Chondrocyte (in vitro differentiated cells): ENCODE measurements at regions not wholly inside any gene's neighbourhood (a gene's known extent, or its start where the extent isn't known, plus 50 kb on each side); places are given as distances from the start of the nearest gene placed in this dataset.

ENCODE experiments used
- DNase-seq: peaks from one replicate; pipeline ENCODE4 v3.0.0; 2021; ENCODE audit warnings: mixed read lengths, low spot score
- H3K27ac Mint-ChIP-seq: one replicate; pipeline ENCODE4 v1.8.0; 2021; ENCODE audit warnings: mild to moderate bottlenecking, moderate library complexity, mixed read lengths; ENCODE audit not compliant: unreplicated experiment
- H3K27me3 Mint-ChIP-seq: 2 replicates; pipeline ENCODE4 v1.8.0; 2021; ENCODE audit warnings: low read depth, mixed read lengths
- H3K36me3 Mint-ChIP-seq: 2 replicates; pipeline ENCODE4 v1.8.0; 2021; ENCODE audit warnings: low read depth, mixed read lengths
- H3K4me1 Mint-ChIP-seq: 2 replicates; pipeline ENCODE4 v1.8.0; 2021; ENCODE audit warnings: low read depth, mild to moderate bottlenecking, mixed read lengths
- H3K4me3 Mint-ChIP-seq: one replicate; pipeline ENCODE4 v1.8.0; 2021; ENCODE audit warnings: mild to moderate bottlenecking, moderate library complexity, mixed read lengths; ENCODE audit not compliant: unreplicated experiment
- H3K9me3 Mint-ChIP-seq: 2 replicates; pipeline ENCODE4 v1.8.0; 2021; ENCODE audit warnings: low read depth, mixed read lengths
- CTCF ChIP-seq: fragments of 200-600 bp; sonication (generic); IDR thresholded peaks from 2 replicates; pipeline ENCODE4 v1.5.0; 2021; ENCODE audit warnings: antibody characterized with exemption, mild to moderate bottlenecking, moderate library complexity

- no peak for TF ChIP-seq CTCF
- no peak for DNase-seq
- H3K27me3 Mint-ChIP-seq: no peaks in the 10 kb centered on the region
- H3K27ac Mint-ChIP-seq: no peak overlapping the region
- no peaks in the 10 kb centered on the region for H3K36me3 Mint-ChIP-seq
- no peak overlapping the region for H3K4me3 Mint-ChIP-seq
- no peaks in the 10 kb centered on the region for H3K9me3 Mint-ChIP-seq
- peaks cover 27% of the 10 kb centered on the region for H3K4me1 Mint-ChIP-seq
Observed at GRCh38 chr13:80448725-80449124, 107.8 kb upstream of the SPRY2 start.

GRCh38 chr13:80447747-80448146, 106.8 kb upstream of the SPRY2 start:
- Mint-ChIP-seq H3K27ac (no peak overlapping the region), H3K4me3 (no peak overlapping the region), H3K9me3 (no peaks in the 10 kb centered on the region), H3K4me1 (peaks cover 19% of the 10 kb centered on the region), H3K27me3 (no peaks in the 10 kb centered on the region), H3K36me3 (no peaks in the 10 kb centered on the region)
- DNase-seq: no peak
- TF ChIP-seq CTCF: no peak

- Mint-ChIP-seq H3K27ac (no peak overlapping the region), H3K27me3 (no peaks in the 10 kb centered on the region), H3K36me3 (no peaks in the 10 kb centered on the region), H3K9me3 (no peaks in the 10 kb centered on the region), H3K4me1 (peaks cover 19% of the 10 kb centered on the region), H3K4me3 (no peak overlapping the region)
- DNase-seq: no peak
- TF ChIP-seq CTCF: no peak
Observed at GRCh38 chr13:80444240-80445015, 103.5 kb upstream of the SPRY2 start.

- Mint-ChIP-seq H3K27me3 (no peaks in the 10 kb centered on the region), H3K27ac (no peak overlapping the region), H3K4me3 (no peak overlapping the region), H3K9me3 (no peaks in the 10 kb centered on the region), H3K36me3 (no peaks in the 10 kb centered on the region), H3K4me1 (peaks cover 28% of the 10 kb centered on the region)
- DNase-seq: no peak
- TF ChIP-seq CTCF: no peak
Observed at GRCh38 chr13:80442609-80443008, 101.7 kb upstream of the SPRY2 start.

- no peak for TF ChIP-seq CTCF
- no peaks in the 10 kb centered on the region for H3K9me3 Mint-ChIP-seq
- DNase-seq: no peak
- peaks cover 34% of the 10 kb centered on the region for H3K4me1 Mint-ChIP-seq
- H3K36me3 Mint-ChIP-seq: no peaks in the 10 kb centered on the region
- no peaks in the 10 kb centered on the region for H3K27me3 Mint-ChIP-seq
- H3K27ac Mint-ChIP-seq: no peak overlapping the region
- no peak overlapping the region for H3K4me3 Mint-ChIP-seq
Observed at GRCh38 chr13:80441968-80442367, 101.0 kb upstream of the SPRY2 start.
